NB4 (cell line): ENCODE measurements at regions not wholly inside any gene's neighbourhood (a gene's known extent, or its start where the extent isn't known, plus 50 kb on each side); places are given as distances from the start of the nearest gene placed in this dataset.

Experiments used
- DNase-seq: peaks from one replicate; pipeline ENCODE4 v3.0.0; 2010; ENCODE audit warnings: low read depth
- H3K4me3 ChIP-seq: one replicate; pipeline ENCODE4 v1.5.1; 2011; ENCODE audit warnings: mild to moderate bottlenecking, low read depth, low read length, moderate library complexity
- MYC ChIP-seq: IDR thresholded peaks from 2 replicates; pipeline ENCODE4 v1.6.1; 2011; ENCODE audit warnings: low read depth, low read length
- POLR2A ChIP-seq: IDR thresholded peaks from 2 replicates; pipeline ENCODE4 v1.6.1; 2011; ENCODE audit warnings: mild to moderate bottlenecking; ENCODE audit not compliant: insufficient read length; ENCODE audit errors: extremely low read depth
- TF ChIP-seq, protein P1 (sequence below): IDR thresholded peaks from 2 replicates; pipeline ENCODE4 v1.6.1; 2011; ENCODE audit warnings: low read depth, low read length
- TF ChIP-seq, protein P2 (sequence below): IDR thresholded peaks from one replicate; pipeline ENCODE4 v1.5.1; 2012; ENCODE audit warnings: low read depth, low read length

DNA sequence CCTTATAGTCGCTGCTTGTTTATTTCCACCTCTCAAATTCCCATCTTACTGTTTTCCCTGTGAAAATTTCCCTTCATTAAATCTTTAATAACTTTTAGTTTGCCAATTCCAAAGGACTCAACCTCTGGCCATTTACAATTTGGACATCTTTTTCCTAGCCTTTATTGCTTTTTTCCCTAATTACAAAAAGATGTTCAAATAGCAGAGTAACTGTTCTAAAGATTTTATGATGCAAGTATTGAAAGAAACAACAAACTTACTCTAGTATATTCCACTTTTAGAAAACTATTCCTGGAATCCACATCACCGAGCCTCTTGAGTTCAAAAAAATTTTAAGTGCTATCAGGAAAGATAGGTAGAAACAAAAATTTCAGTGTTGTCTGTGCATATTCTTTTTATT, 174.1 kb upstream of the UBE2E2 start:
- TF ChIP-seq MYC (no peak), POLR2A (no peak)
- TF ChIP-seq, protein P1, sequence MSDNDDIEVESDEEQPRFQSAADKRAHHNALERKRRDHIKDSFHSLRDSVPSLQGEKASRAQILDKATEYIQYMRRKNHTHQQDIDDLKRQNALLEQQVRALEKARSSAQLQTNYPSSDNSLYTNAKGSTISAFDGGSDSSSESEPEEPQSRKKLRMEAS: no peak
- TF ChIP-seq, protein P2, sequence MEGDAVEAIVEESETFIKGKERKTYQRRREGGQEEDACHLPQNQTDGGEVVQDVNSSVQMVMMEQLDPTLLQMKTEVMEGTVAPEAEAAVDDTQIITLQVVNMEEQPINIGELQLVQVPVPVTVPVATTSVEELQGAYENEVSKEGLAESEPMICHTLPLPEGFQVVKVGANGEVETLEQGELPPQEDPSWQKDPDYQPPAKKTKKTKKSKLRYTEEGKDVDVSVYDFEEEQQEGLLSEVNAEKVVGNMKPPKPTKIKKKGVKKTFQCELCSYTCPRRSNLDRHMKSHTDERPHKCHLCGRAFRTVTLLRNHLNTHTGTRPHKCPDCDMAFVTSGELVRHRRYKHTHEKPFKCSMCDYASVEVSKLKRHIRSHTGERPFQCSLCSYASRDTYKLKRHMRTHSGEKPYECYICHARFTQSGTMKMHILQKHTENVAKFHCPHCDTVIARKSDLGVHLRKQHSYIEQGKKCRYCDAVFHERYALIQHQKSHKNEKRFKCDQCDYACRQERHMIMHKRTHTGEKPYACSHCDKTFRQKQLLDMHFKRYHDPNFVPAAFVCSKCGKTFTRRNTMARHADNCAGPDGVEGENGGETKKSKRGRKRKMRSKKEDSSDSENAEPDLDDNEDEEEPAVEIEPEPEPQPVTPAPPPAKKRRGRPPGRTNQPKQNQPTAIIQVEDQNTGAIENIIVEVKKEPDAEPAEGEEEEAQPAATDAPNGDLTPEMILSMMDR: no peak
- no peak overlapping the region for H3K4me3 ChIP-seq
- no peak for DNase-seq

DNA sequence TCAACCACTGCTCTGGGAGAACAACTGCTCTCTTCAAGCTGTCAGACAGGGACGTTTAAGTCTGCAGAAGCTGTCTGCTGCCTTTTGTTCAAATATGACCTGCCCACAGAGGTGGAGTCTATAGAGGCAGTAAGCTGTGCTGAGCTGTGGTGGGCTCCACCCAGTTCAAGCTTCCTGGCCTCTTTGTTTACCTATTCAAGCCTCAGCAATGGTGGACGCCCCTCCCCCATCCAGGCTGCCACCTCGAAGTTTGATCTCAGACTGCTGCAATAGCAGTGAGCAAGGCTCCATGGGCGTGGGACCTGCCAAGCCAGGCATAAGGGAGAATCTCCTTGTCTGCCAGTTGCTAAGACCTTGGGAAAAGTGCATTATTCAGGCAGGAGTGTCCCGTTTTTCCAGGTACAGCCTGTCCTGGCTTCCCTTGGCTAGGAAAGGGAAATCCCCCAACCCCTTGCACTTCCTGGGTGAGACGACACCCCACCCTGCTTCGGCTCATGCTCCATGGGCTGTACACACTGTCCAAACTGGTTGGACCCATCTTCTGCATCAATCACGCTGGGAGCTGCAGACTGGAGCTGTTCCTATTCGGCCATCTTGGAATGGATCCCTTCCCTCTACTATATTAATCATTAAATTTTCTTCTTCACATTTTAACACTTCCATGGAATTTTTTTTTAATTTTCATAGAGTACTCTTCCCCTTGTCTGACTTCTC, 167.0 kb upstream of the UBE2E2 start:
- TF ChIP-seq, protein P2: no peak
- TF ChIP-seq POLR2A: no peak
- TF ChIP-seq, protein P1: no peak
- TF ChIP-seq MYC: no peak
- no peak for DNase-seq
- H3K4me3 ChIP-seq: no peak overlapping the region

DNA sequence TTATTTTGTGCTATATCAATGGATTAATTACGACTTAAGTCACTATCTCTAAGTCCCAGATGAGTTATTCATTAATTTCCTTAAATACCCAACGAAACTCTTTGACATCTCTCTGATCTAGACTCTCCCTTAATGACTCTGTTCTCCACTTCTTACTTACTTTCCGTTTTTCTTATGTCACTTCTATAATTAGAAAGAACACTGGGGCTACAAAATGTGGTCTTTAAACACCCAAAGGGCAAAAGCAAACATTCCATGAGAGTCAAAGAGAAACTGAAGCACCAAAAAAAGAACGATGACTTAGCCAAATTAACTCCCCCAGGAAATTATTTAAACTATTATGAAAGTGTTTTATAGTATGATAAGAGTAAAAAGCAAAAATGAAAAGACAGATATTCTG, 166.4 kb upstream of the UBE2E2 start:
- no peak overlapping the region for H3K4me3 ChIP-seq
- no peak for TF ChIP-seq POLR2A
- TF ChIP-seq, protein P2: no peak
- TF ChIP-seq, protein P1: no peak
- no peak for TF ChIP-seq MYC
- DNase-seq: no peak

DNA sequence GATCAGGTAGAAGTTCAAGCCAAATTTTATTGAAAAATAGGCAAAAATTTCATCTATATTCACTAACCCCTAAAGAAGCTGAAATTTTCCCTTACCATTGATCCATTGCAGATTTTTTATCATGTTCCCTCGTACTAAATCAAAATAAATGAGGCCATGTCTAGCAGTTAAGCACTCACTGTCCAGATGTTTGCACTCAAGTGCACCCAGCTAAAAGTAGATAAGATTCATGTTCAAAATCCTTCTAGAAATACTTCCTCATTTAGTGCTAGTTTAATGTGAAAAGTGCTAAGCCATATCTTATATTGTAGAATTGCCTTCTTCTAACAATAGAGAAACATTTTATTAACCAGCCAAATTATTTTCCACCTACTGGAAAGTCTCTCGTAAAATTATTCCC, 164.7 kb upstream of the UBE2E2 start:
- DNase-seq: no peak
- H3K4me3 ChIP-seq: no peak overlapping the region
- TF ChIP-seq, protein P1: no peak
- TF ChIP-seq POLR2A: no peak
- no peak for TF ChIP-seq MYC
- TF ChIP-seq, protein P2: no peak

DNA sequence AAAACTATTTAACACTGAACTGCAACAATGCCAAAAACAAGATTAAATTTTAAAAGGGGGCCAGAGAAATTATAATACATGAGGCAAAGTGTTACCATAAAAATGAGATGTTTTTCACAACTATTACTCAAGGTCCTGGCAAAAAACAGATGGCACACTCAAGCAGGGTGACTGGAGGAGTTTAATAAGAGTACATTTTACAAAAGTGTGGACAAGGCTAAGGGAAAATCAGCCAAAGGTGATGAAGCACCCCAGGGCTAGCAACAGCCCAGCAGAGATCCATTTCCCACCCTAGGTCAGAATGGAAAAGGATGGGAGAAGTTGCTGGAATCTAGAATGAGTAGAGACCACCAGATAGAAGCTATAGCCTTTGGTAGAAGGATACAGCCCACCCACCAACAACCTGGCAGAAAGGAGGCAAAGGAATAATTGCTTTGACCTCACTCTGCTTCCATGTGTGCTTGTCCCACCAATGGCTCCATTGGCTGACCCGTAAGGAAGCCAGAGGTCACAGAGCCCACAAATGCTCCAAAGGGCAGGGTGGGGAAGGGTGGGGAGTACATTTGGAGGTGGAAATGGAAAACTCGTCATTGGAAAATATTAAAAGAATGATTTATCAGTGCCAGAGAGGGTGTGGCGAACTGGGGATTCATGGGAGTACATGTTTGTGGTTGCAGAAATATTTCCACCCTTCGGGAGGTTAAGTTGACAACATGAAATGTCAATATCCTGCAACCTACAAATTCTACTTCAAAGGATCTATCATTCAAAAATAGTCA, 161.0 kb upstream of the UBE2E2 start:
- no peak overlapping the region for H3K4me3 ChIP-seq
- no peak for DNase-seq
- TF ChIP-seq, protein P2: no peak
- TF ChIP-seq MYC (no peak), POLR2A (no peak)
- TF ChIP-seq, protein P1: no peak
